Chondrocyte (in vitro differentiated cells): ENCODE measurements at regions not wholly inside any gene's neighbourhood (a gene's known extent, or its start where the extent isn't known, plus 50 kb on each side); places are given as distances from the start of the nearest gene placed in this dataset.

Source experiments
- DNase-seq: peaks from one replicate; pipeline ENCODE4 v3.0.0; 2021; ENCODE audit warnings: mixed read lengths, low spot score
- H3K27ac Mint-ChIP-seq: one replicate; pipeline ENCODE4 v1.8.0; 2021; ENCODE audit warnings: mild to moderate bottlenecking, moderate library complexity, mixed read lengths; ENCODE audit not compliant: unreplicated experiment
- H3K27me3 Mint-ChIP-seq: 2 replicates; pipeline ENCODE4 v1.8.0; 2021; ENCODE audit warnings: low read depth, mixed read lengths
- H3K36me3 Mint-ChIP-seq: 2 replicates; pipeline ENCODE4 v1.8.0; 2021; ENCODE audit warnings: low read depth, mixed read lengths
- H3K4me1 Mint-ChIP-seq: 2 replicates; pipeline ENCODE4 v1.8.0; 2021; ENCODE audit warnings: low read depth, mild to moderate bottlenecking, mixed read lengths
- H3K4me3 Mint-ChIP-seq: one replicate; pipeline ENCODE4 v1.8.0; 2021; ENCODE audit warnings: mild to moderate bottlenecking, moderate library complexity, mixed read lengths; ENCODE audit not compliant: unreplicated experiment
- H3K9me3 Mint-ChIP-seq: 2 replicates; pipeline ENCODE4 v1.8.0; 2021; ENCODE audit warnings: low read depth, mixed read lengths
- CTCF ChIP-seq: fragments of 200-600 bp; sonication (generic); IDR thresholded peaks from 2 replicates; pipeline ENCODE4 v1.5.0; 2021; ENCODE audit warnings: antibody characterized with exemption, mild to moderate bottlenecking, moderate library complexity

- Mint-ChIP-seq H3K36me3 (no peaks in the 10 kb centered on the region), H3K27ac (no peak overlapping the region)
Observed at GRCh38 chr5:124303366-124303765, 443.1 kb downstream of the ZNF608 start.

GRCh38 chr5:124302533-124302932, 443.9 kb downstream of the ZNF608 start:
- Mint-ChIP-seq H3K27ac (no peak overlapping the region), H3K9me3 (no peaks in the 10 kb centered on the region), H3K4me1 (peaks cover 5% of the 10 kb centered on the region), H3K27me3 (no peaks in the 10 kb centered on the region), H3K4me3 (no peak overlapping the region), H3K36me3 (no peaks in the 10 kb centered on the region)
- TF ChIP-seq CTCF = no peak
- no peak for DNase-seq

More at GRCh38 chr5:124303366-124303765, 443.1 kb downstream of the ZNF608 start:
- no peak for TF ChIP-seq CTCF
- Mint-ChIP-seq H3K27me3 (no peaks in the 10 kb centered on the region), H3K4me3 (no peak overlapping the region), H3K9me3 (no peaks in the 10 kb centered on the region), H3K4me1 (peaks cover 5% of the 10 kb centered on the region)
- no peak for DNase-seq

- no peak for TF ChIP-seq CTCF
- H3K36me3 Mint-ChIP-seq = no peaks in the 10 kb centered on the region
- no peak overlapping the region for H3K4me3 Mint-ChIP-seq
- H3K9me3 Mint-ChIP-seq = no peaks in the 10 kb centered on the region
- H3K27me3 Mint-ChIP-seq = no peaks in the 10 kb centered on the region
- no peak overlapping the region for H3K27ac Mint-ChIP-seq
- peaks cover 5% of the 10 kb centered on the region for H3K4me1 Mint-ChIP-seq
- no peak for DNase-seq
Observed at GRCh38 chr5:124301850-124302249, 444.6 kb downstream of the ZNF608 start.

GRCh38 chr5:124300815-124301621, 445.4 kb downstream of the ZNF608 start:
- TF ChIP-seq CTCF = no peak
- DNase-seq = no peak
- Mint-ChIP-seq H3K36me3 (no peaks in the 10 kb centered on the region), H3K27me3 (no peaks in the 10 kb centered on the region), H3K27ac (no peak overlapping the region), H3K4me1 (peaks cover 5% of the 10 kb centered on the region), H3K9me3 (no peaks in the 10 kb centered on the region), H3K4me3 (no peak overlapping the region)

- no peak overlapping the region for H3K4me3 Mint-ChIP-seq
- H3K36me3 Mint-ChIP-seq = no peaks in the 10 kb centered on the region
- no peak overlapping the region for H3K27ac Mint-ChIP-seq
- no peak for TF ChIP-seq CTCF
- no peak for DNase-seq
- H3K9me3 Mint-ChIP-seq = no peaks in the 10 kb centered on the region
- peaks cover 5% of the 10 kb centered on the region for H3K4me1 Mint-ChIP-seq
- no peaks in the 10 kb centered on the region for H3K27me3 Mint-ChIP-seq
Observed at GRCh38 chr5:124297826-124298225, 448.6 kb downstream of the ZNF608 start.
